ENCODE measurements at regions not wholly inside any gene's neighbourhood (a gene's known extent, or its start where the extent isn't known, plus 50 kb on each side); places are given as distances from the start of the nearest gene placed in this dataset.

GRCh38 chr11:127576210-127576609, 575.6 kb upstream of the KIRREL3 start:
- Histone ChIP-seq H3K4me3 (ENCODE audit: low read depth, low read length) (no peak overlapping the region), H3K27me3 (ENCODE audit: control insufficient read depth, insufficient read depth, low read length) (no peaks in the 10 kb centered on the region)
- FAIRE-seq, result no peak

GRCh38 chr11:127574478-127574877, 573.9 kb upstream of the KIRREL3 start:
- no peak for TF ChIP-seq CTCF (IDR thresholded peaks at IDR 0.05; ENCODE audit: insufficient read depth, low read length, severe bottlenecking)
- FAIRE-seq, result no peak

More at GRCh38 chr11:127576210-127576609, 575.6 kb upstream of the KIRREL3 start:
- no peak for TF ChIP-seq CTCF (IDR thresholded peaks at IDR 0.05; ENCODE audit: insufficient read depth, low read length, severe bottlenecking)
- no peak for DNase-seq (ENCODE audit: low read depth)
- H3K36me3 ChIP-seq (ENCODE audit: control insufficient read depth, insufficient read depth, low read length), result no peaks in the 10 kb centered on the region

GRCh38 chr11:127568891-127569290, 568.3 kb upstream of the KIRREL3 start:
- Histone ChIP-seq H3K36me3 (ENCODE audit: control insufficient read depth, insufficient read depth, low read length) (no peaks in the 10 kb centered on the region), H3K27me3 (ENCODE audit: control insufficient read depth, insufficient read depth, low read length) (no peaks in the 10 kb centered on the region), H3K4me3 (ENCODE audit: low read depth, low read length) (no peak overlapping the region)
- DNase-seq (ENCODE audit: low read depth) (no peak), FAIRE-seq (no peak)
- no peak for TF ChIP-seq CTCF (IDR thresholded peaks at IDR 0.05; ENCODE audit: insufficient read depth, low read length, severe bottlenecking)

More at GRCh38 chr11:127574478-127574877, 573.9 kb upstream of the KIRREL3 start:
- DNase-seq (ENCODE audit: low read depth), result no peak
- no peaks in the 10 kb centered on the region for H3K27me3 ChIP-seq (ENCODE audit: control insufficient read depth, insufficient read depth, low read length)
- no peaks in the 10 kb centered on the region for H3K36me3 ChIP-seq (ENCODE audit: control insufficient read depth, insufficient read depth, low read length)
- no peak overlapping the region for H3K4me3 ChIP-seq (ENCODE audit: low read depth, low read length)

GRCh38 chr11:127567237-127567932, 566.8 kb upstream of the KIRREL3 start:
- Histone ChIP-seq H3K27me3 (ENCODE audit: control insufficient read depth, insufficient read depth, low read length) (no peaks in the 10 kb centered on the region), H3K36me3 (ENCODE audit: control insufficient read depth, insufficient read depth, low read length) (no peaks in the 10 kb centered on the region), H3K4me3 (ENCODE audit: low read depth, low read length) (no peak overlapping the region)
- TF ChIP-seq CTCF (IDR thresholded peaks at IDR 0.05; ENCODE audit: insufficient read depth, low read length, severe bottlenecking), result no peak
- no peak for DNase-seq (ENCODE audit: low read depth)
- FAIRE-seq, result no peak

GRCh38 chr11:127564810-127565209, 564.2 kb upstream of the KIRREL3 start:
- FAIRE-seq, result no peak
- H3K4me3 ChIP-seq (ENCODE audit: low read depth, low read length), result no peak overlapping the region
- no peak for DNase-seq (ENCODE audit: low read depth)
- no peaks in the 10 kb centered on the region for H3K27me3 ChIP-seq (ENCODE audit: control insufficient read depth, insufficient read depth, low read length)
- H3K36me3 ChIP-seq (ENCODE audit: control insufficient read depth, insufficient read depth, low read length), result no peaks in the 10 kb centered on the region
- TF ChIP-seq CTCF (IDR thresholded peaks at IDR 0.05; ENCODE audit: insufficient read depth, low read length, severe bottlenecking), result no peak

- FAIRE-seq, result no peak
Observed at GRCh38 chr11:127559978-127560377, 559.4 kb upstream of the KIRREL3 start.

More at GRCh38 chr11:127559978-127560377, 559.4 kb upstream of the KIRREL3 start:
- Histone ChIP-seq H3K36me3 (ENCODE audit: control insufficient read depth, insufficient read depth, low read length) (no peaks in the 10 kb centered on the region), H3K27me3 (ENCODE audit: control insufficient read depth, insufficient read depth, low read length) (no peaks in the 10 kb centered on the region), H3K4me3 (ENCODE audit: low read depth, low read length) (no peak overlapping the region)
- no peak for DNase-seq (ENCODE audit: low read depth)
- TF ChIP-seq CTCF (IDR thresholded peaks at IDR 0.05; ENCODE audit: insufficient read depth, low read length, severe bottlenecking), result no peak

Measured in bronchial epithelial cell (primary cell).